ENCODE measurements at regions not wholly inside any gene's neighbourhood (a gene's known extent, or its start where the extent isn't known, plus 50 kb on each side); places are given as distances from the start of the nearest gene placed in this dataset.

DNA sequence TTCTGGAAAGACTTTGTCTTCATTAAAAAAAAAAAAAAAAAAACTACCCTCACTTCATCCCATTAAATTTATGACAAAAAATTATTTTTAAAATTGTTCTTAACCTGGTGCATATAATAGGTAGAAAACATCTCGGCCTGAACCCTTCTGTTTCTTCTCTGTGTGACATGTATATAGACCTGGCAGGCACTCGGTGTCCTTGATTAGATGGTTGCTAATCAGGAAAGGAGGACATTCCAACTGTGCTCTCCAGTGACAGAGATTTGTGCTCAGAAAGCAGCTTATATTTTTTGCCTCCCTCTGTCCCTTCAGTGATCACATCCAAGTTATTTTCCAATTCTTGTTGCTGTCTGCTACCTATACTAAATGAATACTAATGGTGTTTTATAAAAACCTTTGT, 355.6 kb downstream of the CBLL2 start:
- no peak for TF ChIP-seq POLR2A (IDR thresholded peaks at IDR 0.05)
- TF ChIP-seq, protein P1, sequence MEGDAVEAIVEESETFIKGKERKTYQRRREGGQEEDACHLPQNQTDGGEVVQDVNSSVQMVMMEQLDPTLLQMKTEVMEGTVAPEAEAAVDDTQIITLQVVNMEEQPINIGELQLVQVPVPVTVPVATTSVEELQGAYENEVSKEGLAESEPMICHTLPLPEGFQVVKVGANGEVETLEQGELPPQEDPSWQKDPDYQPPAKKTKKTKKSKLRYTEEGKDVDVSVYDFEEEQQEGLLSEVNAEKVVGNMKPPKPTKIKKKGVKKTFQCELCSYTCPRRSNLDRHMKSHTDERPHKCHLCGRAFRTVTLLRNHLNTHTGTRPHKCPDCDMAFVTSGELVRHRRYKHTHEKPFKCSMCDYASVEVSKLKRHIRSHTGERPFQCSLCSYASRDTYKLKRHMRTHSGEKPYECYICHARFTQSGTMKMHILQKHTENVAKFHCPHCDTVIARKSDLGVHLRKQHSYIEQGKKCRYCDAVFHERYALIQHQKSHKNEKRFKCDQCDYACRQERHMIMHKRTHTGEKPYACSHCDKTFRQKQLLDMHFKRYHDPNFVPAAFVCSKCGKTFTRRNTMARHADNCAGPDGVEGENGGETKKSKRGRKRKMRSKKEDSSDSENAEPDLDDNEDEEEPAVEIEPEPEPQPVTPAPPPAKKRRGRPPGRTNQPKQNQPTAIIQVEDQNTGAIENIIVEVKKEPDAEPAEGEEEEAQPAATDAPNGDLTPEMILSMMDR (IDR thresholded peaks at IDR 0.05): no peak
